ENCODE measurements at regions not wholly inside any gene's neighbourhood (a gene's known extent, or its start where the extent isn't known, plus 50 kb on each side); places are given as distances from the start of the nearest gene placed in this dataset.

DNA sequence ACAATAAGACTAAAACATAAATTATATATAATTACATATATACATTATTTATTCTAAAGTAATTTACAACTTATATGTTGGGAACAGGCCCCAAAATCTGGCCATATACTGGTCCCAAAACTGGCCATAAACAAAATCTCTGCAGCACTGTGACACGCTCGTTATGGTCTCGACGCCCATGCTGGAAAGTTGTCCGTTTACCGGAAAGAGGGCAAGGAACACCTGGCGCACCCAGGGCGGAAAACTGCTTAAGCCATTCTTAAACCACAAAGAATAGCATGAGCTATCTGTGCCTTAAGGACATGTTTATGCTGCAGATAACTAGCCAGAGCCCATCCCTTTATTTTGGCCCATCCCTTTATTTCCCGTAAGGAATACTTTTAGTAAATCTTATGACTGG lies 164.9 kb downstream of the CENPW start:
- no peaks in the 10 kb centered on the region for H3K79me2 ChIP-seq (ENCODE audit: insufficient read depth, low read length)
- no CpG with 5 or more reads among the region's 9 CpGs for WGBS (ENCODE audit: extremely low coverage, insufficient read length, low lambda C conversion rate)
- no peaks in the 10 kb centered on the region for H3K27me3 ChIP-seq (ENCODE audit: insufficient read depth, low read length)
- H3K23ac ChIP-seq (ENCODE audit: insufficient read length, low read depth, low read length): no peak overlapping the region
- Mint-ChIP-seq H3K9me3 (peaks cover 14 to 25% of the 10 kb centered on the region in 2 experiments), H3K4me1 (no peaks in the 10 kb centered on the region), H3K36me3 (ENCODE audit: insufficient read depth in 1 of 3, low read depth in 3 of 3) (peaks cover 0 to 12% (median 2%) of the 10 kb centered on the region in 3 experiments; a peak in 4 of 7 replicates), H3K4me3 (no peak overlapping the region), H3K27ac (peak overlapping the region in 1 of 3 experiments; percentile 44; a peak in 1 of 7 replicates), H3K27me3 (ENCODE audit: low read depth) (no peaks in the 10 kb centered on the region)
- no peak overlapping the region for H3K14ac ChIP-seq (ENCODE audit: insufficient read depth, low read length)
- no peaks in the 10 kb centered on the region for H3K9me3 ChIP-seq (ENCODE audit: control insufficient read depth, low read depth, low read length)
- H4K91ac ChIP-seq (ENCODE audit: insufficient read length, low read depth, low read length): no peak overlapping the region
- H3K4me1 ChIP-seq (ENCODE audit: insufficient read depth, low read length): no peaks in the 10 kb centered on the region
- no peak overlapping the region for H3K4ac ChIP-seq (ENCODE audit: low read depth, low read length)
- H2AFZ ChIP-seq (ENCODE audit: low read length): no peak overlapping the region
- H2BK12ac ChIP-seq (ENCODE audit: insufficient read length, low read depth, low read length): no peak overlapping the region
- H2BK20ac ChIP-seq (ENCODE audit: low read depth, low read length, poor library complexity, severe bottlenecking): no peak overlapping the region
- H2BK120ac ChIP-seq (ENCODE audit: low read depth, low read length, poor library complexity, severe bottlenecking): no peak overlapping the region
- H4K8ac ChIP-seq (replicated peaks; ENCODE audit: insufficient read length, low read depth, low read length): no peak overlapping the region
- H2BK5ac ChIP-seq (ENCODE audit: insufficient read length, low read length): no peak overlapping the region
- TF ChIP-seq, protein P1, sequence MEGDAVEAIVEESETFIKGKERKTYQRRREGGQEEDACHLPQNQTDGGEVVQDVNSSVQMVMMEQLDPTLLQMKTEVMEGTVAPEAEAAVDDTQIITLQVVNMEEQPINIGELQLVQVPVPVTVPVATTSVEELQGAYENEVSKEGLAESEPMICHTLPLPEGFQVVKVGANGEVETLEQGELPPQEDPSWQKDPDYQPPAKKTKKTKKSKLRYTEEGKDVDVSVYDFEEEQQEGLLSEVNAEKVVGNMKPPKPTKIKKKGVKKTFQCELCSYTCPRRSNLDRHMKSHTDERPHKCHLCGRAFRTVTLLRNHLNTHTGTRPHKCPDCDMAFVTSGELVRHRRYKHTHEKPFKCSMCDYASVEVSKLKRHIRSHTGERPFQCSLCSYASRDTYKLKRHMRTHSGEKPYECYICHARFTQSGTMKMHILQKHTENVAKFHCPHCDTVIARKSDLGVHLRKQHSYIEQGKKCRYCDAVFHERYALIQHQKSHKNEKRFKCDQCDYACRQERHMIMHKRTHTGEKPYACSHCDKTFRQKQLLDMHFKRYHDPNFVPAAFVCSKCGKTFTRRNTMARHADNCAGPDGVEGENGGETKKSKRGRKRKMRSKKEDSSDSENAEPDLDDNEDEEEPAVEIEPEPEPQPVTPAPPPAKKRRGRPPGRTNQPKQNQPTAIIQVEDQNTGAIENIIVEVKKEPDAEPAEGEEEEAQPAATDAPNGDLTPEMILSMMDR (conservative IDR thresholded peaks at IDR 0.05): no peak
- H4K5ac ChIP-seq (ENCODE audit: insufficient read length, low read depth, low read length): no peak overlapping the region
- H3K23me2 ChIP-seq (ENCODE audit: insufficient read length, low read depth, low read length, poor library complexity, severe bottlenecking): no peaks in the 10 kb centered on the region
- H3T11ph ChIP-seq (ENCODE audit: low read length): no peak overlapping the region
- H3K56ac ChIP-seq (ENCODE audit: insufficient read length, low read depth, low read length): no peak overlapping the region
- H3K79me1 ChIP-seq (ENCODE audit: insufficient read depth, low read depth, low read length, poor library complexity, severe bottlenecking): no peaks in the 10 kb centered on the region
- H3K4me2 ChIP-seq (ENCODE audit: insufficient read depth, insufficient read length, low read length): no peak overlapping the region
- H3K18ac ChIP-seq (ENCODE audit: insufficient read length, low read depth, low read length): no peak overlapping the region
- H4K20me1 ChIP-seq (ENCODE audit: control insufficient read depth, insufficient read depth, insufficient read length): no peaks in the 10 kb centered on the region
- no peak overlapping the region for H3K9ac ChIP-seq (ENCODE audit: extremely low read depth, insufficient read length, low read length)
- H2AK5ac ChIP-seq (ENCODE audit: insufficient read length, low read length): no peak overlapping the region
- H3K27ac ChIP-seq (ENCODE audit: insufficient read length, low read depth, low read length): no peak overlapping the region
- no peak for DNase-seq
- no peak overlapping the region for H2BK15ac ChIP-seq (ENCODE audit: low read depth, low read length)

Measured in H9 (cell line).